ENCODE measurements at regions not wholly inside any gene's neighbourhood (a gene's known extent, or its start where the extent isn't known, plus 50 kb on each side); places are given as distances from the start of the nearest gene placed in this dataset.

GRCh38 chr13:105329359-105329758 lies 1206.1 kb downstream of the EFNB2 start:
- DNase-seq: no peak

- no peak for DNase-seq
Observed at GRCh38 chr13:105328212-105328611, 1207.2 kb downstream of the EFNB2 start.

GRCh38 chr13:105327581-105328126 lies 1207.8 kb downstream of the EFNB2 start:
- DNase-seq: no peak

- DNase-seq: no peak
Observed at GRCh38 chr13:105319875-105320274, 1215.6 kb downstream of the EFNB2 start.

- no peak for DNase-seq
Observed at GRCh38 chr13:105316731-105317130, 1218.7 kb downstream of the EFNB2 start.

- no peak for DNase-seq
Observed at GRCh38 chr13:105312906-105313305, 1222.6 kb downstream of the EFNB2 start.

GRCh38 chr13:105311094-105311493 lies 1224.4 kb downstream of the EFNB2 start:
- DNase-seq: no peak

- no peak for DNase-seq
Observed at GRCh38 chr13:105307776-105308175, 1227.7 kb downstream of the EFNB2 start.

GRCh38 chr13:105297839-105298238 lies 1237.6 kb downstream of the EFNB2 start:
- DNase-seq: no peak

- no peak for DNase-seq
Observed at GRCh38 chr13:105291987-105292386, 1243.5 kb downstream of the EFNB2 start.

GRCh38 chr13:105290596-105290995 lies 1244.9 kb downstream of the EFNB2 start:
- DNase-seq: no peak

- no peak for DNase-seq
Observed at GRCh38 chr13:105285526-105285925, 1249.9 kb downstream of the EFNB2 start.

GRCh38 chr13:105282406-105283285 lies 1252.8 kb downstream of the EFNB2 start:
- DNase-seq: no peak

- DNase-seq: peak; percentile 0
Observed at GRCh38 chr13:105278943-105279381, 1256.5 kb downstream of the EFNB2 start.

GRCh38 chr13:105276571-105276970 lies 1258.9 kb downstream of the EFNB2 start:
- DNase-seq: no peak

- DNase-seq: no peak
Observed at GRCh38 chr13:105273665-105274222, 1261.7 kb downstream of the EFNB2 start.

GRCh38 chr13:105272660-105273631 lies 1262.5 kb downstream of the EFNB2 start:
- DNase-seq: no peak

GRCh38 chr13:105266615-105267014 lies 1268.8 kb downstream of the EFNB2 start:
- DNase-seq: no peak

- DNase-seq: no peak
Observed at GRCh38 chr13:105262579-105262978, 1272.9 kb downstream of the EFNB2 start.

- no peak for DNase-seq
Observed at GRCh38 chr13:105259426-105259825, 1276.0 kb downstream of the EFNB2 start.

GRCh38 chr13:105255472-105255871 lies 1280.0 kb downstream of the EFNB2 start:
- no peak for DNase-seq

- no peak for DNase-seq
Observed at GRCh38 chr13:105251293-105251692, 1284.2 kb downstream of the EFNB2 start.

- no peak for DNase-seq
Observed at GRCh38 chr13:105247830-105248229, 1287.6 kb downstream of the EFNB2 start.

Data from DMS53 (cell line).